WERI-Rb-1 (cell line): ENCODE measurements at regions not wholly inside any gene's neighbourhood (a gene's known extent, or its start where the extent isn't known, plus 50 kb on each side); places are given as distances from the start of the nearest gene placed in this dataset.

Source experiments
- DNase-seq: peaks from one replicate; pipeline ENCODE4 v3.0.0-alpha.2; 2020
- H3K27ac ChIP-seq: fragments of 250-450 bp; sonication (Bioruptor Pico); 2 replicates; pipeline ENCODE4 v1.5.1; 2020; ENCODE audit warnings: mild to moderate bottlenecking, moderate library complexity
- H3K27me3 ChIP-seq: fragments of 250-450 bp; sonication (Bioruptor Pico); 2 replicates; pipeline ENCODE4 v1.5.1; 2021; ENCODE audit warnings: mild to moderate bottlenecking, low read depth, moderate library complexity; ENCODE audit not compliant: insufficient read depth, severe bottlenecking
- H3K36me3 ChIP-seq: fragments of 250-450 bp; sonication (Bioruptor Pico); 2 replicates; pipeline ENCODE4 v1.5.1; 2020; ENCODE audit warnings: mild to moderate bottlenecking, moderate library complexity
- H3K4me3 ChIP-seq: 2 replicates; pipeline ENCODE4 v1.5.1; 2011; ENCODE audit warnings: low read depth, mild to moderate bottlenecking, control low read depth, low read length
- H3K9me3 ChIP-seq: fragments of 250-450 bp; sonication (Bioruptor Pico); 2 replicates; pipeline ENCODE4 v1.5.1; 2021; ENCODE audit warnings: mild to moderate bottlenecking, moderate library complexity; ENCODE audit not compliant: severe bottlenecking
- TF ChIP-seq, protein P1 (sequence below): IDR thresholded peaks from 2 replicates; pipeline ENCODE4 v1.5.1; 2011; ENCODE audit warnings: low read depth, mild to moderate bottlenecking, control low read depth, inconsistent platforms, low read length

DNA sequence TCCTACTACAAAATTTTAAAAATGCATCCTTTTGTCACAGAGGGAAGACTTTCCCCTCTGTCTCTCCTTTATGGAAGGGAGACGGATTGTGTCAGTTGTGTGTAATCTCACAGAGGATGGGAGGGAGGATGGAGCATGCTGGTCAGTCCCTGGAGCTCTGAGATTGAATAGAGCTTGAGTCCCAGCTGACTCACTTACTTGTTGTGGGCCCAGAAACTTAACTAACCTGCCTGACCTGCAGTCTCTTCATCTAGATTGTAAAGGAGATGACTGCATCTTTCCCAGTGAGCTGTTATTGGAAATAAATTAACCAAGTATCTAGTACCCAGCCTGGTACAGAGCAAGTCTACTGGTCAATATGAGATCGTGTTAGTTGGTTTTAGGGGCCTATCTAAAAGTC is 77.9 kb upstream of the ADO start:
- peaks cover 64% of the 10 kb centered on the region for H3K27me3 ChIP-seq
- DNase-seq = no peak
- H3K36me3 ChIP-seq = no peaks in the 10 kb centered on the region
- no peaks in the 10 kb centered on the region for H3K9me3 ChIP-seq
- TF ChIP-seq, protein P1, sequence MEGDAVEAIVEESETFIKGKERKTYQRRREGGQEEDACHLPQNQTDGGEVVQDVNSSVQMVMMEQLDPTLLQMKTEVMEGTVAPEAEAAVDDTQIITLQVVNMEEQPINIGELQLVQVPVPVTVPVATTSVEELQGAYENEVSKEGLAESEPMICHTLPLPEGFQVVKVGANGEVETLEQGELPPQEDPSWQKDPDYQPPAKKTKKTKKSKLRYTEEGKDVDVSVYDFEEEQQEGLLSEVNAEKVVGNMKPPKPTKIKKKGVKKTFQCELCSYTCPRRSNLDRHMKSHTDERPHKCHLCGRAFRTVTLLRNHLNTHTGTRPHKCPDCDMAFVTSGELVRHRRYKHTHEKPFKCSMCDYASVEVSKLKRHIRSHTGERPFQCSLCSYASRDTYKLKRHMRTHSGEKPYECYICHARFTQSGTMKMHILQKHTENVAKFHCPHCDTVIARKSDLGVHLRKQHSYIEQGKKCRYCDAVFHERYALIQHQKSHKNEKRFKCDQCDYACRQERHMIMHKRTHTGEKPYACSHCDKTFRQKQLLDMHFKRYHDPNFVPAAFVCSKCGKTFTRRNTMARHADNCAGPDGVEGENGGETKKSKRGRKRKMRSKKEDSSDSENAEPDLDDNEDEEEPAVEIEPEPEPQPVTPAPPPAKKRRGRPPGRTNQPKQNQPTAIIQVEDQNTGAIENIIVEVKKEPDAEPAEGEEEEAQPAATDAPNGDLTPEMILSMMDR = no peak
- H3K4me3 ChIP-seq = no peak overlapping the region
- H3K27ac ChIP-seq = no peak overlapping the region

DNA sequence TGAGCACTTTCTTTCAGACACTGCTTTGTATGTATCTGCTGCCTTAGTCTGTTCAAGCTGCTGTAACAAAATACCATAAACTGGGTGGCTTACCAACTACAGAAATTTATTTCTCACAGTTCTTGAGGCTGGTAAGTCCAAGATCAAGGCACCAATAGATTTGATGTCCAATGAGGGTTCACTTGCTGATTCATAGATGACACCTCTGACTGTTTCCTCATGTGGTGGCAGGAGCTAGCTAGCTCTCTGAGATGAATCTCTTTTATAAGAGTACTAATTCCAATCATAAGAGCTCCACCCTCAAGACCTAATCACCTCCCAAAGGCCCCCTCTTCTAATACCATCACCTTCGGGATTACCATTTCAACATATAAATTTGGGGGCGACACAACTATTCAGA is 76.6 kb upstream of the ADO start:
- DNase-seq = no peak
- Histone ChIP-seq H3K27me3 (peaks cover 64% of the 10 kb centered on the region), H3K4me3 (no peak overlapping the region), H3K9me3 (no peaks in the 10 kb centered on the region), H3K36me3 (no peaks in the 10 kb centered on the region), H3K27ac (no peak overlapping the region)
- TF ChIP-seq, protein P1 = no peak

DNA sequence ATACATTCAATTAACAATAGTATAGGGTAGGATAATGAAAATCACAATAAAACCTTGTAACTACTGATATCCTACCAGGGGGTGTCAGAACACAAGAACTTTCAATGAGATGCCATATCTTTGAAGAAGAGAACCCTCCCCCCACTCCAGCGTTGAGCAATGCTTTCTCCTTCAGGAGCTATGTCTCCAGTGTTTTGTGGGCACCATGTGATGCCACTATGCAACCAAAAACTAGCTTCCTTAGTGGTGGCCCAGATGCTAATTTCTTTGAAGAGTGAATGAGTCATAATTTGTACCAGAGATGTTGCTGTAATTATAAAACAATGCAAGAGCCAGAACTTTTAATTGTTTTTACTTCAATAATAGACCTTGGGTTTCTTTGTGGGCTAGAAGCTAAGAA is 76.0 kb upstream of the ADO start:
- TF ChIP-seq, protein P1 = no peak
- Histone ChIP-seq H3K27ac (no peak overlapping the region), H3K27me3 (peaks cover 60% of the 10 kb centered on the region), H3K9me3 (no peaks in the 10 kb centered on the region), H3K36me3 (no peaks in the 10 kb centered on the region), H3K4me3 (no peak overlapping the region)
- DNase-seq = no peak

DNA sequence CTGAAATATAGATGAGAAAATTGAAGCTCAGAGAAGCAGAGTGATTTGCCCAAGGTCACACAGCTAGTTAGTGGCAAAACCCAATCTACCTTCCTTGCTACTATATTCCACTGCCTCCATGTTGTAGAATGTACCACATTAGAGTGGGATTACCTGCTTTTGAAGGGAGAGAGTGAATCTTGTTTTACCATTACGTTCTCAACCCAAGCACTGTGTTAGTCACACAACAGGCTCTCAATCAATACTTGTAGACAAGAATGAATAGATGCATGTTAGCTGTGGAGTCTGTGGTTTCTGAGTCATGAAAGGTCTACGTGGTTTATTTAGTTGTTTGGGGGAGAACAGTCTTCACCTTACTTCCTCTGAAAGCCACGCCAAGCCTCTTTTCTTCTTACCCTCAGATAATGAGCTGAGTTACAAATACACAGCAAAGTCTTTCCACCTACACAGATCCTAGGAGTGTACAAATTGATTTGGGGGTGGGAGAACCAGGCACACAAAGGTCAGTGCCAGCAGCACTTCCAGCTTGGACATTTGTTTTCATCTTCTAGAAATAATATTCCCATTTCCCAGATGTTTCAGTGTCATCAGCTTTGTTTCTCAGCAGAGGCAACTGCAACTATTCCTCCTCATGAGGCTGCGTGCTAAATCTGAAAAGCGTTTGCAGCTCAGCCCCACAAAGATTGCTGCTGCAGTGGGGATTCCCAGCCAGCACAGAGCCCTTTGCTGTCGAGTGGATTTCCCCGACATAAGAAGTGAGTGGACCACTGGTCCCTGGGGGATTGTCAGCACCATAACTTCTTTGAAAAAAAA is 71.5 kb upstream of the ADO start:
- H3K4me3 ChIP-seq = no peak overlapping the region
- no peaks in the 10 kb centered on the region for H3K36me3 ChIP-seq
- H3K9me3 ChIP-seq = no peaks in the 10 kb centered on the region
- H3K27ac ChIP-seq = no peak overlapping the region
- H3K27me3 ChIP-seq = peaks cover 39% of the 10 kb centered on the region
- no peak for DNase-seq
- TF ChIP-seq, protein P1 = no peak

DNA sequence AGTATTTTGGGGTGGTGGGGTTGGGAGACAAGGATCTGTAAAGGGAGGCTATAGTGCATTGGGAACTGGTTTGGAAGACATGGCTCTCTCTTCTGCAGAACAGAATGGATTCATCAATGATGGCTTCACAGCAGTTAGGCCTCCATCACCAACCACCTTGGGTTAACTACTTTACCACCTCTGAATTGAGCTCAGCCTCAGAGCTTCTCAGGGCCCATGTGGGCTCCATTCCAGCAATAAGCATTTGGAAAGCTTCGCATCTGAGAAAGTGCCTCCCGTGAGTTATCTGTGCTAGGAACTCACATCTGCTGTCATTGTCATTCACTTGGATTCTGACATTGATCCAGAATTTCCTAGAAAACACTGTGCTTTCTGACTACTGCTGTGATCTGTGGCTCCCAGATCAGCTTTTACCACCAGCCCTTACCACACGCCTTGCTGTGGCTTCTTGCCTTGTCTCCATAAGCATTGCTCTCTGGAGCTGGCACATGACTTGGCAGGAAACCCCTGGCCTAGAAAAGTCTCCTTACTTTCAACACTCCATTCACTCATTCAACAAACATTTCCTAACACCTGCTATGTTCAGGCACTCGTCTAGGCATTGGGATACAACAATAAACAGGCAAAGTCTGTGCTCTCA is 70.7 kb upstream of the ADO start:
- Histone ChIP-seq H3K9me3 (no peaks in the 10 kb centered on the region), H3K4me3 (no peak overlapping the region), H3K27me3 (peaks cover 36% of the 10 kb centered on the region), H3K27ac (no peak overlapping the region), H3K36me3 (no peaks in the 10 kb centered on the region)
- no peak for DNase-seq
- TF ChIP-seq, protein P1 = no peak
